ENCODE measurements at regions not wholly inside any gene's neighbourhood (a gene's known extent, or its start where the extent isn't known, plus 50 kb on each side); places are given as distances from the start of the nearest gene placed in this dataset.

GRCh38 chr2:58651930-58652329, 410.8 kb upstream of the FANCL start:
- no peak for ATAC-seq (ENCODE audit: insufficient number of reproducible peaks, low FRiP score, low read depth)
- no peaks in the 10 kb centered on the region for H3K27me3 ChIP-seq (replicated peaks; ENCODE audit: insufficient read depth)
- DNase-seq (ENCODE audit: low spot score) = no peak
- H3K9me3 ChIP-seq = no peaks in the 10 kb centered on the region
- no peak overlapping the region for H3K27ac ChIP-seq
- no peaks in the 10 kb centered on the region for H3K36me3 ChIP-seq
- no peak for TF ChIP-seq CTCF (IDR thresholded peaks at IDR 0.05)
- no peaks in the 10 kb centered on the region for H3K4me1 ChIP-seq (ENCODE audit: control insufficient read depth in 1 of 2, low read depth in 2 of 2)
- no peak overlapping the region for H3K4me3 ChIP-seq

- DNase-seq (ENCODE audit: low spot score) (no peak), ATAC-seq (ENCODE audit: insufficient number of reproducible peaks, low FRiP score, low read depth) (no peak)
- no peaks in the 10 kb centered on the region for H3K27me3 ChIP-seq (replicated peaks; ENCODE audit: insufficient read depth)
- no peak overlapping the region for H3K27ac ChIP-seq
- TF ChIP-seq CTCF (IDR thresholded peaks at IDR 0.05) = no peak
- H3K36me3 ChIP-seq = no peaks in the 10 kb centered on the region
- H3K9me3 ChIP-seq = no peaks in the 10 kb centered on the region
- H3K4me1 ChIP-seq (ENCODE audit: control insufficient read depth in 1 of 2, low read depth in 2 of 2) = no peaks in the 10 kb centered on the region
- H3K4me3 ChIP-seq = no peak overlapping the region
Measured at GRCh38 chr2:58650781-58651180, 409.7 kb upstream of the FANCL start.

GRCh38 chr2:58649756-58650155, 408.6 kb upstream of the FANCL start:
- no peaks in the 10 kb centered on the region for H3K36me3 ChIP-seq
- H3K27me3 ChIP-seq (replicated peaks; ENCODE audit: insufficient read depth) = no peaks in the 10 kb centered on the region
- no peaks in the 10 kb centered on the region for H3K4me1 ChIP-seq (ENCODE audit: control insufficient read depth in 1 of 2, low read depth in 2 of 2)
- no peak overlapping the region for H3K27ac ChIP-seq
- ATAC-seq (ENCODE audit: insufficient number of reproducible peaks, low FRiP score, low read depth) (no peak), DNase-seq (ENCODE audit: low spot score) (no peak)
- H3K9me3 ChIP-seq = no peaks in the 10 kb centered on the region
- TF ChIP-seq CTCF (IDR thresholded peaks at IDR 0.05) = no peak
- no peak overlapping the region for H3K4me3 ChIP-seq

GRCh38 chr2:58645017-58645416, 403.9 kb upstream of the FANCL start:
- Histone ChIP-seq H3K27me3 (replicated peaks; ENCODE audit: insufficient read depth) (no peaks in the 10 kb centered on the region), H3K36me3 (no peaks in the 10 kb centered on the region), H3K4me3 (no peak overlapping the region), H3K27ac (no peak overlapping the region), H3K9me3 (no peaks in the 10 kb centered on the region), H3K4me1 (ENCODE audit: control insufficient read depth in 1 of 2, low read depth in 2 of 2) (no peaks in the 10 kb centered on the region)
- DNase-seq (ENCODE audit: low spot score) (no peak), ATAC-seq (ENCODE audit: insufficient number of reproducible peaks, low FRiP score, low read depth) (no peak)
- no peak for TF ChIP-seq CTCF (IDR thresholded peaks at IDR 0.05)

- Histone ChIP-seq H3K4me3 (no peak overlapping the region), H3K27ac (no peak overlapping the region), H3K9me3 (no peaks in the 10 kb centered on the region), H3K27me3 (replicated peaks; ENCODE audit: insufficient read depth) (no peaks in the 10 kb centered on the region), H3K4me1 (ENCODE audit: control insufficient read depth in 1 of 2, low read depth in 2 of 2) (no peaks in the 10 kb centered on the region), H3K36me3 (no peaks in the 10 kb centered on the region)
- TF ChIP-seq CTCF (IDR thresholded peaks at IDR 0.05) = no peak
- DNase-seq (ENCODE audit: low spot score) (no peak), ATAC-seq (ENCODE audit: insufficient number of reproducible peaks, low FRiP score, low read depth) (no peak)
Measured at GRCh38 chr2:58644451-58644850, 403.3 kb upstream of the FANCL start.
